Adrenal gland (tissue), 5 donors: ENCODE measurements at regions not wholly inside any gene's neighbourhood (a gene's known extent, or its start where the extent isn't known, plus 50 kb on each side); places are given as distances from the start of the nearest gene placed in this dataset.
"Not testable (repeated sequence)": the region's sequence is repeated elsewhere in the genome, so short reads cannot be mapped to it uniquely, and the experiment has no call there.

Experiments used
- POLR2A ChIP-seq, 2 donors: fragments of 450-650 bp; IDR thresholded peaks; one replicate each; pipeline ENCODE4 v1.6.1; 2017; ENCODE audit warnings: antibody characterized with exemption in 2 of 2, mild to moderate bottlenecking in 2 of 2, moderate library complexity in 1 of 2
- TF ChIP-seq, protein P1 (sequence below), 6 experiments: fragments of 450-650 bp in 4 of 6; fragments of 200-600 bp in 2 of 6; sonication (generic) in 1 of 6; IDR thresholded peaks; 1 replicate in 5 of 6; 2 replicates in 1 of 6; pipeline versions ENCODE4 v1.5.1 to v1.8.0; 2016 to 2021; ENCODE audit warnings: antibody characterized with exemption in 6 of 6, mild to moderate bottlenecking in 2 of 6, moderate library complexity in 1 of 6
- donor health status: DM: no; HTN: no; CAD: no.

DNA sequence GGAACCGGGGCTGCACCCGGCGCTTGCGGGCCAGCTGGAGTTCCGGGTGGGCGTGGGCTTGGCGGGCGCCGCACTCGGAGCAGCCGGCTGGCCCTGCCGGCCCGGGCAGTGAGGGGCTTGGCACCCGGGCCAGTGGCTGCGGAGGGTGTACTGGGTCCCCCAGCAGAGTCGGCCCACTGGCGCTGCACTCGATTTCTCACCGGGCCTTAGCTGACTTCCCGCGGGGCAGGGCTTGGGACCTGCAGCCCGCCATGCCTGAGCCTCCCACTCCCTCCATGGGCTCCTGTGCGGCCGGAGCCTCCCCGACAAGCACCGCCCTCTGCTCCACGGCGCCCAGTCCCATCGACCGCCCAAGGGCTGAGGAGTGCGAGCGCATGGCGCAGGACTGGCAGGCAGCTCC, 100.6 kb downstream of the SCN11A start:
- TF ChIP-seq, protein P1, sequence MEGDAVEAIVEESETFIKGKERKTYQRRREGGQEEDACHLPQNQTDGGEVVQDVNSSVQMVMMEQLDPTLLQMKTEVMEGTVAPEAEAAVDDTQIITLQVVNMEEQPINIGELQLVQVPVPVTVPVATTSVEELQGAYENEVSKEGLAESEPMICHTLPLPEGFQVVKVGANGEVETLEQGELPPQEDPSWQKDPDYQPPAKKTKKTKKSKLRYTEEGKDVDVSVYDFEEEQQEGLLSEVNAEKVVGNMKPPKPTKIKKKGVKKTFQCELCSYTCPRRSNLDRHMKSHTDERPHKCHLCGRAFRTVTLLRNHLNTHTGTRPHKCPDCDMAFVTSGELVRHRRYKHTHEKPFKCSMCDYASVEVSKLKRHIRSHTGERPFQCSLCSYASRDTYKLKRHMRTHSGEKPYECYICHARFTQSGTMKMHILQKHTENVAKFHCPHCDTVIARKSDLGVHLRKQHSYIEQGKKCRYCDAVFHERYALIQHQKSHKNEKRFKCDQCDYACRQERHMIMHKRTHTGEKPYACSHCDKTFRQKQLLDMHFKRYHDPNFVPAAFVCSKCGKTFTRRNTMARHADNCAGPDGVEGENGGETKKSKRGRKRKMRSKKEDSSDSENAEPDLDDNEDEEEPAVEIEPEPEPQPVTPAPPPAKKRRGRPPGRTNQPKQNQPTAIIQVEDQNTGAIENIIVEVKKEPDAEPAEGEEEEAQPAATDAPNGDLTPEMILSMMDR (IDR thresholded peaks at IDR 0.05): not testable (repeated sequence)
- TF ChIP-seq POLR2A (IDR thresholded peaks at IDR 0.05): not testable (repeated sequence)
